Progenitor cell of endocrine pancreas (in vitro differentiated cells): ENCODE measurements at regions not wholly inside any gene's neighbourhood (a gene's known extent, or its start where the extent isn't known, plus 50 kb on each side); places are given as distances from the start of the nearest gene placed in this dataset.

Source experiments
- DNase-seq: peaks from one replicate; pipeline ENCODE4 v3.0.0; 2021; ENCODE audit warnings: low spot score; ENCODE audit not compliant: unreplicated experiment
- H3K27ac Mint-ChIP-seq: 2 replicates; pipeline ENCODE4 v1.8.0; 2021; ENCODE audit warnings: mild to moderate bottlenecking, moderate library complexity, mixed read lengths
- H3K27me3 Mint-ChIP-seq: 2 replicates; pipeline ENCODE4 v1.8.0; 2021; ENCODE audit warnings: mixed read lengths
- H3K36me3 Mint-ChIP-seq: 2 replicates; pipeline ENCODE4 v1.8.0; 2022; ENCODE audit warnings: mixed read lengths; ENCODE audit not compliant: insufficient read depth
- H3K4me1 Mint-ChIP-seq: 2 replicates; pipeline ENCODE4 v1.8.0; 2021; ENCODE audit warnings: low read depth, mixed read lengths
- H3K4me3 Mint-ChIP-seq: 2 replicates; pipeline ENCODE4 v1.8.0; 2021; ENCODE audit warnings: low read depth, mild to moderate bottlenecking, moderate library complexity, mixed read lengths
- H3K9me3 Mint-ChIP-seq: 2 replicates; pipeline ENCODE4 v1.8.0; 2021; ENCODE audit warnings: low read depth, mixed read lengths
- TF ChIP-seq, protein P1 (sequence below): fragments of 200-600 bp; sonication (generic); IDR thresholded peaks from one replicate; pipeline ENCODE4 v1.5.0; 2021; ENCODE audit warnings: antibody characterized with exemption, mild to moderate bottlenecking; ENCODE audit not compliant: unreplicated experiment

DNA sequence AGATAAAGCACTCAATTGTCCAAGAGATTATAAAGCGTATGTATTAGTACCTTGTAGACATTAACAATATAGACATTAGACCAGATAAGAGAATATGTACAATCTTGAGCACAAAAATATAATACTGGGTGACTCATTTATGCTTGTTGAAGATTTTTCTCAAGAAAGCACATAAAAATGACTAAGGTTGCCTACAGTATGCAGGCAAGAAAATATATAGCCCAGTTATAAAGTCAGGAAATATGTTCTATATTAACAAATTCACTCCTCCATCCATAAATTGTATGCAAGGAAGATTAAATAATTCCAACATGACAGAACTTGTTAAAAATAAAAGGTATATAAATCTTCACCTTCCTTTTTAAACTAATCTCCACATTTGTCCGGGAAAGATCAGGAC is 356.4 kb upstream of the SLC39A10 start:
- Mint-ChIP-seq H3K27me3 (no peaks in the 10 kb centered on the region), H3K9me3 (no peaks in the 10 kb centered on the region), H3K4me1 (no peaks in the 10 kb centered on the region), H3K36me3 (no peaks in the 10 kb centered on the region), H3K27ac (no peak overlapping the region), H3K4me3 (no peak overlapping the region)
- TF ChIP-seq, protein P1, sequence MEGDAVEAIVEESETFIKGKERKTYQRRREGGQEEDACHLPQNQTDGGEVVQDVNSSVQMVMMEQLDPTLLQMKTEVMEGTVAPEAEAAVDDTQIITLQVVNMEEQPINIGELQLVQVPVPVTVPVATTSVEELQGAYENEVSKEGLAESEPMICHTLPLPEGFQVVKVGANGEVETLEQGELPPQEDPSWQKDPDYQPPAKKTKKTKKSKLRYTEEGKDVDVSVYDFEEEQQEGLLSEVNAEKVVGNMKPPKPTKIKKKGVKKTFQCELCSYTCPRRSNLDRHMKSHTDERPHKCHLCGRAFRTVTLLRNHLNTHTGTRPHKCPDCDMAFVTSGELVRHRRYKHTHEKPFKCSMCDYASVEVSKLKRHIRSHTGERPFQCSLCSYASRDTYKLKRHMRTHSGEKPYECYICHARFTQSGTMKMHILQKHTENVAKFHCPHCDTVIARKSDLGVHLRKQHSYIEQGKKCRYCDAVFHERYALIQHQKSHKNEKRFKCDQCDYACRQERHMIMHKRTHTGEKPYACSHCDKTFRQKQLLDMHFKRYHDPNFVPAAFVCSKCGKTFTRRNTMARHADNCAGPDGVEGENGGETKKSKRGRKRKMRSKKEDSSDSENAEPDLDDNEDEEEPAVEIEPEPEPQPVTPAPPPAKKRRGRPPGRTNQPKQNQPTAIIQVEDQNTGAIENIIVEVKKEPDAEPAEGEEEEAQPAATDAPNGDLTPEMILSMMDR: no peak
- no peak for DNase-seq

DNA sequence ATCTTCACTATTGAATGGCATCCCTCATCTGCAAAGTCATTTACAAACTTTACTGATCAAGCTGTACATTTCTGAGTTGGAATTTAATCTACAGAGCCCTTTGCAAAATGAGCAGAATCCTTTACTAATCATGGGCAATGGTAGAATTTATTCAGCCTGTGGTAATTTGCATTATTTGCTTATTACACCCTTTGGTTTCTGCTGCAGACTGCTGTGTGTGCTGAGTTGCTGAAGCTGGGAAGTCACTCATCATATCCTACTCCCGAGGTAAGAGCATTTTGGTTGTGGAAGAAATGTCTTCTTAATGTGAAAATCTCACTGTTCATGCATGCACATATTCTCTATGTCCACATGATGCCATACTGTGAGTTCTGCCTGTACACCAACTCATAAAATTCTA is 357.4 kb upstream of the SLC39A10 start:
- Mint-ChIP-seq H3K9me3 (peaks cover 3% of the 10 kb centered on the region), H3K4me1 (no peaks in the 10 kb centered on the region), H3K27ac (no peak overlapping the region), H3K4me3 (no peak overlapping the region), H3K36me3 (no peaks in the 10 kb centered on the region), H3K27me3 (no peaks in the 10 kb centered on the region)
- TF ChIP-seq, protein P1: no peak
- DNase-seq: no peak

DNA sequence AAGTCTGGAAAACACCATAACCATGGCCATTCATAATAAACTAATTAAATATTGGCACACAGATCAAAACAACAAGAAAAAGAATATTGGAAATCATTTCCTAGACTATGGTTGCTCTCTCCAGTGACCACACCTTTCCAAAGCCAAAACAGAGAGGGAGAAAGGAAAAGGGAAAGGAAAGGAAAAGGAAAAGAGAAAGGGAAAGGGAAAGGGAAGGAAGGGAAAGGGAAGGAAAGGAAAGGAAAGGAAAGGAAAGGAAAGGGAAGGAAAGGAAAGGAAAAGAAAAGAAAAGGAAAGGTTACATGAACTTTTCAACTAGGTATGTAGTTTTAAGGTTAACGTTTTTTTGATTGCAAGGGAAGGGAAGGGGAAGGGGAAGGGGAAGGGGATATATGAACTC is 360.5 kb upstream of the SLC39A10 start:
- Mint-ChIP-seq H3K4me1 (no peaks in the 10 kb centered on the region), H3K27ac (no peak overlapping the region), H3K9me3 (peaks cover 3% of the 10 kb centered on the region), H3K27me3 (no peaks in the 10 kb centered on the region), H3K4me3 (no peak overlapping the region), H3K36me3 (no peaks in the 10 kb centered on the region)
- no peak for DNase-seq
- TF ChIP-seq, protein P1: no peak

DNA sequence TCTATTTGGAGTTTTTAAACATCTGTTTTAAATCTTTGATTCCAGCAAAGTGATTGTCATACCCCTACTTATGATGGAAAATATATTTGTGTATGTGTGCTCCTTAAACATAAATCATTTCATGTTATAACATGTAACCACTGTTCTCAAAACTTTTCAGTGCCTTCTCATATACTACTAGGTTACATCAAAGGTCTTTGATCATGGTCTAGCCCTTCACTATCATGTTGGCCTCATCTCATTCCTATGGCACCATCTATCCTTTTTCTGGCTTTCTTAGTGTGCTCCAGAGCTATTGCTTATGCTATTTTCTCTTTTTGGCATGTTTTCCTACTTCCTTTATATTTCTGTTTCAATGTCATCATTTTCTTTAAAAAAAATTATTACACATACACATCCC is 367.9 kb upstream of the SLC39A10 start:
- TF ChIP-seq, protein P1: no peak
- no peak overlapping the region for H3K4me3 Mint-ChIP-seq
- DNase-seq: no peak
- no peaks in the 10 kb centered on the region for H3K36me3 Mint-ChIP-seq
- H3K27ac Mint-ChIP-seq: no peak overlapping the region
- no peaks in the 10 kb centered on the region for H3K27me3 Mint-ChIP-seq
- H3K9me3 Mint-ChIP-seq: no peaks in the 10 kb centered on the region
- no peaks in the 10 kb centered on the region for H3K4me1 Mint-ChIP-seq

DNA sequence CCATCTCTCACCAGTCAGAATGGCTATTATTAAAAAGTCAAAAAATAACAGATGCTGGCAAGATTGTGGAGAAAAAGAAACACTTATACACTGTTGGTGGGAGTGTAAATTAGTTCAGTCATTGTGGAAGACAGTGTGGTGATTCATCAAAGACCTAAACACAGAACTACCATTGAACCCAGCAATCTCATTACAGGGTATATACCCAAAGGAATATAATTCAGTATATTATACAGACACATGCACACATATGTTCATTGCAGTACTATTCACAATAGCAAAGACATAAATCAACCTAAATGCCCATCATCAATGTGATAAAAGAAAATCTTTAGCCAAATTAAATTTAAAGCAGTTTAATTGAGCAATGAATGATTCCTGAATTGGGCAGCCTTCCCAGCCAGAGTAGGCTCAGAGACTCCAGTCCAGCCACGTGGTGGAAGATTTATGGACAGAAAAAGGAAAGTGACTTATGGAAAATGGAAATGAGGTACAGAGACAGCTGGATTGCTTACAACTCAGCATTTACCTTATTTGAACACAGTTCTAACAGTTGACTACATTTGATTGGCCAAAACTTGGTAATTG is 377.1 kb upstream of the SLC39A10 start:
- Mint-ChIP-seq H3K4me3 (no peak overlapping the region), H3K36me3 (no peaks in the 10 kb centered on the region), H3K27ac (no peak overlapping the region), H3K9me3 (no peaks in the 10 kb centered on the region), H3K27me3 (no peaks in the 10 kb centered on the region), H3K4me1 (no peaks in the 10 kb centered on the region)
- TF ChIP-seq, protein P1: no peak
- no peak for DNase-seq
